ENCODE measurements at regions not wholly inside any gene's neighbourhood (a gene's known extent, or its start where the extent isn't known, plus 50 kb on each side); places are given as distances from the start of the nearest gene placed in this dataset.
"Not testable (repeated sequence)": the region's sequence is repeated elsewhere in the genome, so short reads cannot be mapped to it uniquely, and the experiment has no call there.

GRCh38 chr6:113055998-113056397 lies 708.9 kb downstream of the RFPL4B start:
- no peak for DNase-seq

GRCh38 chr6:113057567-113058053 lies 710.5 kb downstream of the RFPL4B start:
- no peak for DNase-seq

GRCh38 chr6:113060664-113061063 lies 713.5 kb downstream of the RFPL4B start:
- DNase-seq = no peak

GRCh38 chr6:113065611-113066010 lies 718.5 kb downstream of the RFPL4B start:
- DNase-seq = no peak

- DNase-seq = no peak
Observed at GRCh38 chr6:113067612-113068275, 720.6 kb downstream of the RFPL4B start.

- no peak for DNase-seq
Observed at GRCh38 chr6:113068570-113068969, 721.4 kb downstream of the RFPL4B start.

- not testable (repeated sequence) for DNase-seq
Observed at GRCh38 chr6:113070681-113071080, 723.6 kb downstream of the RFPL4B start.

GRCh38 chr6:113073611-113074191 lies 726.6 kb downstream of the RFPL4B start:
- DNase-seq = no peak

- DNase-seq = no peak
Observed at GRCh38 chr6:113076116-113076515, 729.0 kb downstream of the RFPL4B start.

GRCh38 chr6:113076816-113077215 lies 729.7 kb downstream of the RFPL4B start:
- no peak for DNase-seq

GRCh38 chr6:113077794-113078193 lies 730.7 kb downstream of the RFPL4B start:
- no peak for DNase-seq

- no peak for DNase-seq
Observed at GRCh38 chr6:113078791-113079190, 731.7 kb downstream of the RFPL4B start.

GRCh38 chr6:113082745-113083144 lies 735.6 kb downstream of the RFPL4B start:
- DNase-seq = no peak

GRCh38 chr6:113083947-113084346 lies 736.8 kb downstream of the RFPL4B start:
- no peak for DNase-seq

GRCh38 chr6:113089056-113089455 lies 741.9 kb downstream of the RFPL4B start:
- DNase-seq = no peak

GRCh38 chr6:113092795-113093194 lies 745.7 kb downstream of the RFPL4B start:
- DNase-seq = no peak

GRCh38 chr6:113094779-113095178 lies 747.6 kb downstream of the RFPL4B start:
- no peak for DNase-seq

- no peak for DNase-seq
Observed at GRCh38 chr6:113095841-113096240, 748.7 kb downstream of the RFPL4B start.

- no peak for DNase-seq
Observed at GRCh38 chr6:113102761-113103160, 754.4 kb upstream of the MARCKS start.

- no peak for DNase-seq
Observed at GRCh38 chr6:113103634-113104361, 753.3 kb upstream of the MARCKS start.

- no peak for DNase-seq
Observed at GRCh38 chr6:113104541-113104940, 752.6 kb upstream of the MARCKS start.

- DNase-seq = no peak
Observed at GRCh38 chr6:113104951-113105350, 752.2 kb upstream of the MARCKS start.

GRCh38 chr6:113110211-113110610 lies 746.9 kb upstream of the MARCKS start:
- no peak for DNase-seq

- no peak for DNase-seq
Observed at GRCh38 chr6:113111550-113111949, 745.6 kb upstream of the MARCKS start.
